Liver (tissue), 8 donors: ENCODE measurements at regions not wholly inside any gene's neighbourhood (a gene's known extent, or its start where the extent isn't known, plus 50 kb on each side); places are given as distances from the start of the nearest gene placed in this dataset.

Experiments used
- DNase-seq: peaks from one replicate; pipeline ENCODE4 v3.0.0-alpha.2; 2017; ENCODE audit warnings: low spot score
- H3K27ac ChIP-seq, 2 donors: one replicate each; pipeline ENCODE4 v1.7.0; 2013; ENCODE audit warnings: inconsistent platforms in 2 of 2, low read length in 2 of 2, control low read depth in 1 of 2, low read depth in 1 of 2, mild to moderate bottlenecking in 1 of 2
- H3K27me3 ChIP-seq, 4 donors: one replicate each; pipeline versions ENCODE4 v1.6.1 to v1.7.0; 2013; ENCODE audit warnings: low read length in 3 of 4, inconsistent platforms in 1 of 4, mild to moderate bottlenecking in 1 of 4, moderate library complexity in 1 of 4; ENCODE audit not compliant: control insufficient read depth in 4 of 4, insufficient read depth in 4 of 4
- H3K36me3 ChIP-seq, 4 donors: one replicate each; pipeline versions ENCODE4 v1.6.1 to v1.7.0; 2013; ENCODE audit warnings: low read length in 3 of 4, mild to moderate bottlenecking in 3 of 4, low read depth in 1 of 4, moderate library complexity in 1 of 4; ENCODE audit not compliant: control insufficient read depth in 4 of 4, insufficient read depth in 3 of 4
- H3K4me1 ChIP-seq, 4 donors: one replicate each; pipeline versions ENCODE4 v1.6.1 to v1.7.0; 2013; ENCODE audit warnings: low read length in 3 of 4, mild to moderate bottlenecking in 3 of 4, moderate library complexity in 1 of 4; ENCODE audit not compliant: control insufficient read depth in 4 of 4, insufficient read depth in 4 of 4
- H3K4me3 ChIP-seq, 3 donors: one replicate each; pipeline versions ENCODE4 v1.6.1 to v1.7.0; 2013; ENCODE audit warnings: low read length in 3 of 3, control low read depth in 1 of 3, low read depth in 1 of 3, mild to moderate bottlenecking in 1 of 3
- H3K9ac ChIP-seq, 2 donors: one replicate each; pipeline ENCODE4 v1.7.0; 2013; ENCODE audit warnings: low read length in 2 of 2, mild to moderate bottlenecking in 2 of 2, moderate library complexity in 2 of 2, control low read depth in 1 of 2, low read depth in 1 of 2
- H3K9me3 ChIP-seq, 4 donors: one replicate each; pipeline versions ENCODE4 v1.6.1 to v1.7.0; 2013; ENCODE audit warnings: low read length in 3 of 4; ENCODE audit not compliant: control insufficient read depth in 4 of 4
- CTCF ChIP-seq: fragments of 150-350 bp; IDR thresholded peaks from 2 replicates; pipeline ENCODE4 v1.5.1; 2017; ENCODE audit warnings: improper control_type of control experiment, low read depth, low read length; ENCODE audit not compliant: missing input control
- EGR1 ChIP-seq, 2 donors: IDR thresholded peaks; 2 replicates each; pipeline ENCODE4 v1.6.1; 2016 to 2018; ENCODE audit warnings: antibody characterized with exemption in 2 of 2, low read depth in 2 of 2
- FOXA1 ChIP-seq: IDR thresholded peaks from 2 replicates; pipeline ENCODE4 v1.6.1; 2016; ENCODE audit warnings: antibody characterized with exemption
- FOXA2 ChIP-seq: IDR thresholded peaks from 2 replicates; pipeline ENCODE4 v1.6.1; 2016; ENCODE audit warnings: antibody characterized with exemption
- GABPA ChIP-seq, 2 donors: IDR thresholded peaks in 1 of 2; conservative IDR thresholded peaks in 1 of 2; 2 replicates each; pipeline ENCODE4 v1.6.1; 2016; ENCODE audit warnings: antibody characterized with exemption in 2 of 2, mild to moderate bottlenecking in 1 of 2, moderate library complexity in 1 of 2
- HNF4A ChIP-seq, 2 donors: conservative IDR thresholded peaks; 2 replicates each; pipeline ENCODE4 v1.6.1; 2016; ENCODE audit warnings: antibody characterized with exemption in 2 of 2, mild to moderate bottlenecking in 2 of 2
- HNF4G ChIP-seq: IDR thresholded peaks from 2 replicates; pipeline ENCODE4 v1.6.1; 2016; ENCODE audit warnings: antibody characterized with exemption
- JUND ChIP-seq, 2 donors: IDR thresholded peaks; 2 replicates each; pipeline ENCODE4 v1.6.1; 2016; ENCODE audit warnings: antibody characterized with exemption in 2 of 2
- MAX ChIP-seq: IDR thresholded peaks from 2 replicates; pipeline ENCODE4 v1.6.1; 2016; ENCODE audit warnings: antibody characterized with exemption
- NR2F2 ChIP-seq: IDR thresholded peaks from 2 replicates; pipeline ENCODE4 v1.6.1; 2016; ENCODE audit warnings: antibody characterized with exemption
- RAD21 ChIP-seq, 2 donors: IDR thresholded peaks; 2 replicates each; pipeline ENCODE4 v1.6.1; 2016; ENCODE audit warnings: antibody characterized with exemption in 2 of 2, mild to moderate bottlenecking in 2 of 2
- RXRA ChIP-seq, 2 donors: IDR thresholded peaks; 2 replicates each; pipeline ENCODE4 v1.6.1; 2017 to 2018; ENCODE audit warnings: antibody characterized with exemption in 2 of 2, mild to moderate bottlenecking in 1 of 2
- SP1 ChIP-seq: IDR thresholded peaks from 2 replicates; pipeline ENCODE4 v1.6.1; 2018; ENCODE audit warnings: antibody characterized with exemption, mild to moderate bottlenecking
- TAF1 ChIP-seq: conservative IDR thresholded peaks from 2 replicates; pipeline ENCODE4 v1.6.1; 2016; ENCODE audit warnings: antibody characterized with exemption, mild to moderate bottlenecking
- YY1 ChIP-seq: IDR thresholded peaks from 2 replicates; pipeline ENCODE4 v1.6.1; 2016; ENCODE audit warnings: antibody characterized with exemption, mild to moderate bottlenecking
- ZBTB33 ChIP-seq: IDR thresholded peaks from 2 replicates; pipeline ENCODE4 v1.6.1; 2016; ENCODE audit warnings: antibody characterized with exemption
- WGBS: extraction: QIAGEN DNeasy Blood & Tissue Kit; methylation state at CpG from one replicate; pipeline ENCODE4 v1.1.7; 2013; 5-methylcytosine and 5-hydroxymethylcytosine counted together
- TF ChIP-seq, protein P1 (sequence below): IDR thresholded peaks from 2 replicates; pipeline ENCODE4 v1.6.1; 2016; ENCODE audit warnings: antibody characterized with exemption
- donor health status: healthy.
- donor health status: healthy.
- donor health status: healthy.
- donor health status: healthy.
- donor health status: healthy.

DNA sequence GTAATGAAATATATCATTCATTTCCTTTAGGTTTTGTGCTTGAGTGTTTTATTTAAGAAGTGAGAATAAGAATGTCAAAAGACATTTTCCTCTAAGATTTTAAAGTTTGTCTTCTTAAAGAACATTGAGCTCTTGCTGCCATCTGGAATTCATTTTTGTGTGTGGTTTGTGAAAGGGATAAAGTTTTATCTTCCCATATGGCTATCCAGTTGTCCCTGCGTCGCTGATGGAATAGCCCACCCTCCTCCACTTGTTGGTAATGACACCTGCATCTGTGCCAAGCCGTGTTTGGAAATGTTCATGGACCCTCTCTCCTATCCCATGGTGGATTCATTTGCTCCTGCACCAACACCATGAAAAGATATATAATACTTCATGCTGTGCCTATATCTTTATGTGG lies 901.5 kb downstream of the BRD1 start:
- Histone ChIP-seq H3K4me3 (no peak overlapping the region), H3K4me1 (no peaks in the 10 kb centered on the region), H3K36me3 (no peaks in the 10 kb centered on the region), H3K27ac (no peak overlapping the region), H3K27me3 (no peaks in the 10 kb centered on the region), H3K9ac (no peak overlapping the region), H3K9me3 (no peaks in the 10 kb centered on the region)
- no peak for DNase-seq
- 82% methylated on average over 3 of the region's 3 CpGs for WGBS
- TF ChIP-seq ZBTB33 (no peak), NR2F2 (no peak), YY1 (no peak), JUND (IDR thresholded peaks at IDR 0.05) (no peak), TAF1 (no peak), MAX (no peak)
- TF ChIP-seq, protein P1, sequence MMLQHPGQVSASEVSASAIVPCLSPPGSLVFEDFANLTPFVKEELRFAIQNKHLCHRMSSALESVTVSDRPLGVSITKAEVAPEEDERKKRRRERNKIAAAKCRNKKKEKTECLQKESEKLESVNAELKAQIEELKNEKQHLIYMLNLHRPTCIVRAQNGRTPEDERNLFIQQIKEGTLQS: no peak

DNA sequence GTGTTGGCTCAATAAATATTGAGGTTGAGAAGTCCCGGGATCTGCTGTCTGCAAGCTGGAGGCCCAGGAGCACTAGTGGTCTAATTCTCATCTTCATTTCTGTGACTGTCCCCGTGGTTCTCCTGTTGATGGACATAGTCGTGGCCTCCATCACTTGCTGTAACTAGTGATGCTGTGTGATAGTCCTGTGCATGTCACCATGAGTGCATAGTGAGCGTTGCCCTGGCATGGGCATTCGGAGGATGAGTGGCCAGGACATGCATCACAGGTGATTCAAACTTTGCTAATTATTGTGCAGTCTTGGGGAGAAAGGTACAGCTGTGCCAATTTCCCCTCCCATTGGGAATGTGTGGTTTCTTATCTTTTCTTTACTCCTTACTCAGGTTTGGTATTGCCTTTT lies 902.2 kb downstream of the BRD1 start:
- H3K27me3 ChIP-seq: no peaks in the 10 kb centered on the region
- 82% methylated on average over 5 of the region's 5 CpGs for WGBS

DNA sequence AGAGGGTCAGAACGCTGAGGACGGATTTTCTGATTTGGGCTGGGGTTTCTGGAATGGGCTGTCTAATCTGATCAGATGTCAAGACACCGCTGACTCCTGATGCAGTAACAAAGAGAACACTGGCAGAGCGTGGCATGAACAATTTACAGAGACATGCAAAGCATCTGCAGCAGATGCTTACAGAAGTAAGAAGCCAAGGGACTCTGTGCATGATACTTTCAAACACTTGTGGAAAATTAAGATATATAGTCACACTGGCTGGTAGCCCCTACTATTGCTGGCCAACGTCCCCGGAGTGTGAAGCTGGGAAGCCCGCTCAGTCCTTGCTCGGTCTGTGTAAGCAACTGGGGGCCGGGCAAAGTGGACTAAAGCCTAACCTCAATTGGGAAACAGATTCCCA lies 903.7 kb downstream of the BRD1 start:
- WGBS: 83% methylated on average over 9 of the region's 9 CpGs
- Histone ChIP-seq H3K36me3 (no peaks in the 10 kb centered on the region), H3K9ac (no peak overlapping the region), H3K27me3 (no peaks in the 10 kb centered on the region), H3K9me3 (no peaks in the 10 kb centered on the region), H3K4me3 (no peak overlapping the region), H3K4me1 (no peaks in the 10 kb centered on the region), H3K27ac (no peak overlapping the region)
- TF ChIP-seq SP1: no peak
- TF ChIP-seq RXRA (IDR thresholded peaks at IDR 0.05): no peak
- no peak for TF ChIP-seq EGR1 (IDR thresholded peaks at IDR 0.05; ENCODE audit: low read depth in 2 of 2)
- TF ChIP-seq RAD21 (IDR thresholded peaks at IDR 0.05): no peak
- no peak for TF ChIP-seq GABPA (IDR thresholded peaks at IDR 0.05 in 1 of 2, conservative IDR thresholded peaks at IDR 0.05 in 1 of 2)
- TF ChIP-seq, protein P1: no peak
- no peak for TF ChIP-seq HNF4A (conservative IDR thresholded peaks at IDR 0.05)
- no peak for TF ChIP-seq JUND (IDR thresholded peaks at IDR 0.05)
- TF ChIP-seq YY1: no peak
- no peak for TF ChIP-seq FOXA1
- no peak for TF ChIP-seq HNF4G
- no peak for TF ChIP-seq NR2F2
- TF ChIP-seq TAF1: no peak
- no peak for TF ChIP-seq CTCF
- no peak for TF ChIP-seq FOXA2
- peak; percentile 17 for DNase-seq

More for the DNA sequence above, 902.2 kb downstream of the BRD1 start:
- no peak overlapping the region for H3K27ac ChIP-seq
- H3K36me3 ChIP-seq: no peaks in the 10 kb centered on the region
- DNase-seq: peak; percentile 9
- no peak for TF ChIP-seq RXRA (IDR thresholded peaks at IDR 0.05)
- TF ChIP-seq, protein P1: no peak
- no peak for TF ChIP-seq MAX
- no peaks in the 10 kb centered on the region for H3K4me1 ChIP-seq
- no peak overlapping the region for H3K9ac ChIP-seq
- H3K4me3 ChIP-seq: no peak overlapping the region
- no peaks in the 10 kb centered on the region for H3K9me3 ChIP-seq
